Fibroblast of lung (primary cell): ENCODE measurements at regions not wholly inside any gene's neighbourhood (a gene's known extent, or its start where the extent isn't known, plus 50 kb on each side); places are given as distances from the start of the nearest gene placed in this dataset.
"Not testable (repeated sequence)": the region's sequence is repeated elsewhere in the genome, so short reads cannot be mapped to it uniquely, and the experiment has no call there.

Experiments used
- DNase-seq, 2 donors: peaks; one replicate each; pipeline versions ENCODE4 v3.0.0 to v3.0.0-alpha.2; 2010; ENCODE audit warnings: low read depth in 2 of 2
- H2AFZ ChIP-seq: 2 replicates; pipeline ENCODE4 v1.5.1; 2012; ENCODE audit warnings: low read length, control low read depth, inconsistent platforms
- H3K27ac ChIP-seq: 2 replicates; pipeline ENCODE4 v1.5.1; 2011; ENCODE audit warnings: low read length, control low read depth; ENCODE audit not compliant: insufficient read depth
- H3K27me3 ChIP-seq: 2 replicates; pipeline ENCODE4 v1.5.1; 2011; ENCODE audit warnings: mild to moderate bottlenecking, low read length; ENCODE audit not compliant: control insufficient read depth, insufficient read depth
- H3K36me3 ChIP-seq: 2 replicates; pipeline ENCODE4 v1.5.1; 2011; ENCODE audit warnings: low read length; ENCODE audit not compliant: control insufficient read depth, insufficient read depth
- H3K4me1 ChIP-seq: 2 replicates; pipeline ENCODE4 v1.5.1; 2011; ENCODE audit warnings: low read length; ENCODE audit not compliant: control insufficient read depth, insufficient read depth; ENCODE audit errors: extremely low read depth
- H3K4me2 ChIP-seq: 2 replicates; pipeline ENCODE4 v1.5.1; 2011; ENCODE audit warnings: low read length, control low read depth; ENCODE audit not compliant: insufficient read depth; ENCODE audit errors: extremely low read depth
- H3K4me3 ChIP-seq, 4 experiments: fragments of 200-600 bp in 1 of 4; sonication (generic) in 1 of 4; replicated peaks in 1 of 4; 2 replicates each; pipeline ENCODE4 v1.5.1; 2011 to 2016; ENCODE audit warnings: low read length in 4 of 4, low read depth in 3 of 4, mild to moderate bottlenecking in 3 of 4, control low read depth in 2 of 4, inconsistent platforms in 1 of 4, mixed read lengths in 1 of 4; ENCODE audit not compliant: insufficient read depth in 1 of 4; ENCODE audit errors: control extremely low read depth in 1 of 4
- H3K79me2 ChIP-seq: 2 replicates; pipeline ENCODE4 v1.5.1; 2012; ENCODE audit warnings: mild to moderate bottlenecking, low read length, inconsistent platforms; ENCODE audit not compliant: control insufficient read depth, insufficient read depth
- H3K9ac ChIP-seq: 2 replicates; pipeline ENCODE4 v1.5.1; 2011; ENCODE audit warnings: mild to moderate bottlenecking, low read length, control low read depth; ENCODE audit not compliant: insufficient read depth
- H3K9me3 ChIP-seq: 2 replicates; pipeline ENCODE4 v1.5.1; 2012; ENCODE audit warnings: low read depth, low read length; ENCODE audit not compliant: control insufficient read depth, insufficient read depth
- H4K20me1 ChIP-seq: 2 replicates; pipeline ENCODE4 v1.5.1; 2011; ENCODE audit warnings: low read length; ENCODE audit not compliant: control insufficient read depth, insufficient read depth; ENCODE audit errors: extremely low read depth

DNA sequence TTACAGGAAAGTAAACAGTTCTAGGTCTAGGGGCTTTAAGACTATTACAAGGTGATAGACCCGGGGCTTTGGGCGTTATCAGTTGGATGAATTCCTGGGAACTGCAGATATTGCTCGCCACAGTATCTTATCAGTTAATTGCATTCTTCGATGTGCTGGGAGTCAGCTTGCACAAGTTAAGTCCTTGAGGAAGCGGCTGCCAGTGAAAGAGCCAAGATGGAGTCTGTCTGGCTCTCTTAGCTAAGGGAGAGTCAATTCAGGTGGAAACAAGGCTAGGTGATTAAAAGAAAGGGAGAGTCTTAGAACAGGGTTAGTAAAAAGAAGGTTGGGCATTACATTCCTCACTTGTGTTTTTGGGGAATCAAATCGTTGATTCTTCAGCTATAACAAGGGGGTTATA, 130.6 kb upstream of the ZNF195 start:
- H3K27ac ChIP-seq, H4K20me1 ChIP-seq, H3K36me3 ChIP-seq, H2AFZ ChIP-seq, H3K4me2 ChIP-seq, H3K4me1 ChIP-seq, H3K9me3 ChIP-seq, DNase-seq, H3K4me3 ChIP-seq, H3K27me3 ChIP-seq, H3K9ac ChIP-seq, H3K79me2 ChIP-seq: not testable (repeated sequence)

- not testable (repeated sequence) for H3K4me3 ChIP-seq, H3K27ac ChIP-seq, H3K36me3 ChIP-seq, H3K79me2 ChIP-seq, H3K9me3 ChIP-seq, H3K9ac ChIP-seq, DNase-seq, H3K4me1 ChIP-seq, H2AFZ ChIP-seq, H4K20me1 ChIP-seq, H3K4me2 ChIP-seq, H3K27me3 ChIP-seq
These were observed 120.3 kb upstream of the ZNF195 start for GRCh38 chr11:3499198-3499597.

- H3K4me3 ChIP-seq, H3K79me2 ChIP-seq, H3K27me3 ChIP-seq, H3K36me3 ChIP-seq, H3K9ac ChIP-seq, H4K20me1 ChIP-seq, H3K4me1 ChIP-seq, H2AFZ ChIP-seq, H3K9me3 ChIP-seq, DNase-seq, H3K4me2 ChIP-seq, H3K27ac ChIP-seq: not testable (repeated sequence)
These were observed 119.4 kb upstream of the ZNF195 start for GRCh38 chr11:3498356-3498755.

DNA sequence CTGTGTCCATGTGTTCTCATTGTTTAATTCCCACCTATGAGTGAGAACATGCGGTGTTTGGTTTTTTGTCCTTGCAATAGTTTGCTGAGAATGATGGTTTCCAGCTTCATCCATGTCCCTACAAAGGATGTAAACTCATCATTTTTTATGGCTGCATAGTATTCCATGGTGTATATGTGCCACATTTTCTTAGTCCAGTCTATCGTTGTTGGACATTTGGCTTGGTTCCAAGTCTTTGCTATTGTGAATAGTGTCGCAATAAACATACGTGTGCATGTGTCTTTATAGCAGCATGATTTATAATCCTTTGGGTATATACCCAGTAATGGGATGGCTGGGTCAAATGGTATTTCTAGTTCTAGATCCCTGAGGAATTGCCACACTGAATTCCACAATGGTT, 114.2 kb upstream of the ZNF195 start:
- H3K79me2 ChIP-seq, DNase-seq, H3K9me3 ChIP-seq, H3K27ac ChIP-seq, H3K4me1 ChIP-seq, H4K20me1 ChIP-seq, H3K27me3 ChIP-seq, H3K9ac ChIP-seq, H3K4me2 ChIP-seq, H3K4me3 ChIP-seq, H3K36me3 ChIP-seq, H2AFZ ChIP-seq: not testable (repeated sequence)

DNA sequence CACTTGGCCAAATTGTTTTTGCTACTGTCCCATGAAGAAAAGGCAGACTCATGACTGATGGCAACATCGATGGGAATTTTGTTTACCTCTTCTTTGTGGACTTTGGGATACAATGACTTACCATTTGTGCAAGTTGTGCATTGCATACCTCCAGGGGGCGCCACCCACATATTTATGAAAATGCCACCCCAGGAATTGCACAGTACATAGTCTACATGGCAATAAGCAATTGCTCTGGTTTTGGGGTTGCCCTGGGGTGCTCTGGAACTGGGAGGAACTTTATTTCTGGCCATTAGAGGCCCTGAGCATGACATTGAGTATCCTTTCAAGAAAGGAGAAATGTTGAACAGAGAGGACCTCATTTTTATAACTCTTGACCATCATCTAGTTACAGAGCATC, 109.1 kb upstream of the ZNF195 start:
- H4K20me1 ChIP-seq, H3K79me2 ChIP-seq, DNase-seq, H3K9ac ChIP-seq, H3K4me3 ChIP-seq, H3K36me3 ChIP-seq, H3K27ac ChIP-seq, H3K27me3 ChIP-seq, H3K4me1 ChIP-seq, H3K9me3 ChIP-seq, H2AFZ ChIP-seq, H3K4me2 ChIP-seq: not testable (repeated sequence)

DNA sequence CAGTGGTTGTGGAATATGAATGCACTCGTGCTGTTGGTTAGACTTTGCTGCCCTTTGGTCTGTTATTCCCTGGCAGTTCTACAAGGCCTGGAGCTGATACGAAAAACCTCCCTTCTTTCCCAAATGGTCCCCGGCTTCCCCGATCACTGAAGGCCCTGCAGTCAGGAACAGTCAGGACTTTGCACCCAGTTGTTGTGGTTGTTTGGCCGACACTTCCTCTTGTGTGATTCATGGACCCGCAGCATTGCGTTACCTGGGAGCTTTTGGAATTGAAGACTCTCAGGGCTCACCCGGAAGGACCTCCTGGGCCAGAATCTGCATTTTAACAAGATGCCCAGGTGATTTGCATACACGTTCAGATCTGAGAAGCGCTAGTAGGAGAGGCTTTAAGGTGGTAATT, 106.8 kb upstream of the ZNF195 start:
- H3K27me3 ChIP-seq, H3K36me3 ChIP-seq, H3K4me1 ChIP-seq, H3K4me3 ChIP-seq, H4K20me1 ChIP-seq, H2AFZ ChIP-seq, DNase-seq, H3K4me2 ChIP-seq, H3K27ac ChIP-seq, H3K9ac ChIP-seq, H3K9me3 ChIP-seq, H3K79me2 ChIP-seq: not testable (repeated sequence)

- not testable (repeated sequence) for H3K4me2 ChIP-seq, H4K20me1 ChIP-seq, H3K27ac ChIP-seq, H2AFZ ChIP-seq, H3K4me1 ChIP-seq, H3K9ac ChIP-seq, H3K79me2 ChIP-seq, H3K4me3 ChIP-seq, DNase-seq, H3K36me3 ChIP-seq, H3K27me3 ChIP-seq, H3K9me3 ChIP-seq
These were observed 98.3 kb upstream of the ZNF195 start for GRCh38 chr11:3476937-3477885.
